ENCODE measurements at regions not wholly inside any gene's neighbourhood (a gene's known extent, or its start where the extent isn't known, plus 50 kb on each side); places are given as distances from the start of the nearest gene placed in this dataset.

DNA sequence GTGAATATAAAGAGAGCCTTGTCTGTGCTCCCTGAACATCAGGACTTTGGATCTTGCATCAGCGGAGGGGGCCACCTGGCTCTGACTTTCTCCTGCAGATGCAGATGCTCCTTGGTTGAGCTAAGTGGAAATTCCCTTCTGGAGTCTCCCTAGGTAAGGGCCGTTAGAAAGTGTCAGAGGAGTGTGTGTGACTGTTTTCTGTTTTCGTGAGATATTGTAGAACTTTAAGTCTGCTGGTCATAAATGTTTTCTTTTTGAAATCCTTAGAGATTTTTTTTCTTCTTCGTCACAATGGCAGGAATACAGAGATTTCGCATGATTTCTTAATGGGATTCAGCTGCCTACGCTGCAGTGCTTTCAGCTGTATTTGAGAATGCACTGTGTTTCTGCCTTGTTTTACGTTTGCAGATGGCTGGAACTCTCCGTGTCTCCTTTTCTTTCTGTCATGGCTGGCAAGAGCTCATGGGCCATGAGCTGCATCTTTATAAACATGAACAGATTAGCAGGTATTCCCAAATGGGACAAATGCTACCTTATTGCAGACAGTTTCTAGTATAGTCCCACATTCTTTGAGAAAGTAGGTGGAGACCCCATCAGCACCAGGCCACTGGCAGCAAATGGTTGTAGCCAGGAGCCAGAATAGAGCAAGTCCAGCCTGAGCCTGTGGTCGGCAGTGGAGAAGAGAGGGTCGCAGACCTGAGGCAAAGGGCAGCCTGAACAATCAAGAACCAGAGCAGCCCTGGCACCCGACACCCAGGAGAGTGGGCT is 76.2 kb upstream of the FRMD6 start:
- no peak for TF ChIP-seq POLR2A (IDR thresholded peaks at IDR 0.05)
- TF ChIP-seq, protein P1, sequence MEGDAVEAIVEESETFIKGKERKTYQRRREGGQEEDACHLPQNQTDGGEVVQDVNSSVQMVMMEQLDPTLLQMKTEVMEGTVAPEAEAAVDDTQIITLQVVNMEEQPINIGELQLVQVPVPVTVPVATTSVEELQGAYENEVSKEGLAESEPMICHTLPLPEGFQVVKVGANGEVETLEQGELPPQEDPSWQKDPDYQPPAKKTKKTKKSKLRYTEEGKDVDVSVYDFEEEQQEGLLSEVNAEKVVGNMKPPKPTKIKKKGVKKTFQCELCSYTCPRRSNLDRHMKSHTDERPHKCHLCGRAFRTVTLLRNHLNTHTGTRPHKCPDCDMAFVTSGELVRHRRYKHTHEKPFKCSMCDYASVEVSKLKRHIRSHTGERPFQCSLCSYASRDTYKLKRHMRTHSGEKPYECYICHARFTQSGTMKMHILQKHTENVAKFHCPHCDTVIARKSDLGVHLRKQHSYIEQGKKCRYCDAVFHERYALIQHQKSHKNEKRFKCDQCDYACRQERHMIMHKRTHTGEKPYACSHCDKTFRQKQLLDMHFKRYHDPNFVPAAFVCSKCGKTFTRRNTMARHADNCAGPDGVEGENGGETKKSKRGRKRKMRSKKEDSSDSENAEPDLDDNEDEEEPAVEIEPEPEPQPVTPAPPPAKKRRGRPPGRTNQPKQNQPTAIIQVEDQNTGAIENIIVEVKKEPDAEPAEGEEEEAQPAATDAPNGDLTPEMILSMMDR (IDR thresholded peaks at IDR 0.05): no peak
- no peak for TF ChIP-seq POLR2AphosphoS5 (IDR thresholded peaks at IDR 0.05)
- no peak for TF ChIP-seq EP300 (IDR thresholded peaks at IDR 0.05)
- no peak for ATAC-seq
- Histone ChIP-seq H3K36me3 (no peaks in the 10 kb centered on the region), H3K4me1 (no peaks in the 10 kb centered on the region), H3K27me3 (no peaks in the 10 kb centered on the region), H3K4me3 (no peak overlapping the region), H3K27ac (no peak overlapping the region), H3K9me3 (no peaks in the 10 kb centered on the region)
- WGBS, 2 donors (ENCODE audit: low coverage in 1 of 2): 62 to 72% methylated on average over 7 to 9 of the region's 11 CpGs

DNA sequence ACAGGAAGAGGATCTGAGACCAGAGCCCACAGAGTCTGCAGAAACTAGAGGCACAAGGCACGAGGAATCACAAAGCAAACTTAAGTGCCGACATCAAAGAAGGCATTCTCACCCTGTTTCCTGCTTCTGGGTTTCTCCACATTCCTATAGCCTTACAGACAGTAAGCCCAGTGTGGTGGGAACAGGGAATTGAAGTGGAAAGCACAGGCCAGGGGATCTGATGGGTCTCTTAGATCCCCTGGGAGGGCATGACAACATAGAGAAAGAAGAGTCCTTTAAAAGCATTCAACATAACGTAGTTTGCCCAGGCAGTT is 75.6 kb upstream of the FRMD6 start:
- 79 to 90% methylated on average over 3 of the region's 3 CpGs for WGBS, 2 donors (ENCODE audit: low coverage in 1 of 2)
- no peak overlapping the region for H3K27ac ChIP-seq
- H3K4me3 ChIP-seq: no peak overlapping the region
- no peak for ATAC-seq
- no peaks in the 10 kb centered on the region for H3K4me1 ChIP-seq
- TF ChIP-seq POLR2AphosphoS5 (IDR thresholded peaks at IDR 0.05): no peak
- TF ChIP-seq, protein P1 (IDR thresholded peaks at IDR 0.05): no peak
- no peak for TF ChIP-seq POLR2A (IDR thresholded peaks at IDR 0.05)
- TF ChIP-seq EP300 (IDR thresholded peaks at IDR 0.05): no peak
- no peaks in the 10 kb centered on the region for H3K9me3 ChIP-seq
- H3K36me3 ChIP-seq: no peaks in the 10 kb centered on the region
- no peaks in the 10 kb centered on the region for H3K27me3 ChIP-seq

DNA sequence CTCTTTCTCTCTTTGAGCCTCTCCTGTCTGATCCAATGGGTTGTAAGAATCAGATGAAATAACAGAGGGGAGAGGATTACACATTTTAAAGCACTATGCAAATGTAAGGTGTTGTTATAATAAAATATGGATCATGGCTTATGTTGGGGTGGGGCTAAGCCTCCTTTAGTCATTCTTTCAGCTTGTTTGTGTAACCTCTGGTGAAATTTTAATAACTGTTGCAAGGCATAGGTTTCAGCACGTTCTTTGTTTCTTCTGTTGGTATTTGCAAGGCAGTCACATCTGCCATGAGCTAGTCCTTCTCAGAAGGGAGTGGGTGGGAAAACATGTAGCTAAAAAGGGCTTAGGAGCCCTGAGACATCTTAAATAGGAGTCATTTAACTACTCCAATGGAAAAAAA is 74.8 kb upstream of the FRMD6 start:
- H3K27me3 ChIP-seq: no peaks in the 10 kb centered on the region
- ATAC-seq: no peak
- whole genome bisulfite sequencing, 2 donors (ENCODE audit: low coverage in 1 of 2): 90 to 91% methylated on average over 1 of the region's 1 CpG
- H3K36me3 ChIP-seq: no peaks in the 10 kb centered on the region
- no peaks in the 10 kb centered on the region for H3K4me1 ChIP-seq
- TF ChIP-seq EP300 (IDR thresholded peaks at IDR 0.05) (no peak), POLR2AphosphoS5 (IDR thresholded peaks at IDR 0.05) (no peak)
- TF ChIP-seq, protein P1 (IDR thresholded peaks at IDR 0.05): no peak
- no peak overlapping the region for H3K27ac ChIP-seq
- no peaks in the 10 kb centered on the region for H3K9me3 ChIP-seq
- H3K4me3 ChIP-seq: no peak overlapping the region

DNA sequence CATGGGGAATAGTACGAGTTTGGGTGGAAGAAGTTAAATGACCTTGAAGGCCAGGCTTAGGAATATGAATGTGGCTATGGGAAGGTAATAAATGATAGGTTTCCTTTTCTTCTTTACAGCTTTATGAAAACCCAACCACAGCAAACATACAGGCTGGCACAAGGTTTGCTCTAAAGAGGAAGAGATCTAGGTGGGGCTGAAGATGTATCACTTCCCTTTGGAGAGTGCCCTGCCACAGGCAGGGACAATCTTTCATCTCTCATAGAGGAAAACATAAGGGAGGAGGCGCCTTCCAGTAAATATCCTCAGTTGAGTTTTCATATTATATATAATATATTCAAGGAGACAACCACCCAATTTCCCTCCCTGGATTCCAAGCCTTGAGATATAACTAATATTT is 72.9 kb upstream of the FRMD6 start:
- no peaks in the 10 kb centered on the region for H3K4me1 ChIP-seq
- no peaks in the 10 kb centered on the region for H3K36me3 ChIP-seq
- H3K9me3 ChIP-seq: no peaks in the 10 kb centered on the region
- 82 to 89% methylated on average over 2 of the region's 2 CpGs for WGBS, 2 donors (ENCODE audit: low coverage in 1 of 2)
- TF ChIP-seq EP300 (IDR thresholded peaks at IDR 0.05) (no peak), POLR2AphosphoS5 (IDR thresholded peaks at IDR 0.05) (no peak)
- H3K27me3 ChIP-seq: no peaks in the 10 kb centered on the region
- no peak overlapping the region for H3K27ac ChIP-seq
- H3K4me3 ChIP-seq: no peak overlapping the region
- no peak for ATAC-seq

DNA sequence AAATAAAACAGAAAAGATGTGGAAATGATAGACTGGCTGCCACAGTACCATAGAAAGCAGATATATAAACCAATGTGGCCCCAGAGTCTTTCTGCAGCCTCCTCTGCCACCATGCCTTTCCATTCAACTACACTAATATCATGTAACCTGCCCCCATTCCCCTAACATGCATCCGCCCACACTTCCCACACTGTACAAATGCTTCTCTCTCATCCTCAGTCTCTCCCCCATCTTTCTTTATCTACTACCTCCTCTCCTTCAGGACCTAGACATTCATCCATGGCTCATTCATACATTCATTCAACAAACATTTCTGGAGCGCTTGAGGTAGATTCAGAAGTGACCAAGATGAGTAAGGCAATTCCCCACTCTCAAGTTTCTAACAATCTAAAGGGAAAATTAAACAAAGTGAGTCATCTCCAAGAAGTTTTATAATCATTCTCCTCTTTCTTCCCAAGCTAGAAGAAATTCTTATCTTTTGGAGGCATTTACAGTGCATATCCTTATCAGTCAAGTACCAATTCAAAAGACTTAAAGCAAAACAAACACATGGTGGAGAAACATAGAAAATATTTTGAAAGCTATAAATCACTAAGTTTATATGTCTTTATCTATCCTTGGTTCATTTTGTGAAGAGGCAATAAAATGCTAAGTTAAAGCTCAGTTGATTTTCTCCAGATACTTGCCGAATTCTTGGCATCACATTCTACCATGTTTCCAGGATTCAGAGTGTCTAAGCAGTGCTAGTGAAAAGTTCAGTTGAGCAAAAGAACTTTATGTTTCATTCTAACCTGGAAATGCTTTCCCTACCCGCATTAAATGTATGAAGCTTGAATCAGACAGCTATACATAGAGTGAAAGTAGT is 70.5 kb upstream of the FRMD6 start:
- no peaks in the 10 kb centered on the region for H3K9me3 ChIP-seq
- H3K4me1 ChIP-seq: no peaks in the 10 kb centered on the region
- 50 to 60% methylated on average over 2 to 4 of the region's 4 CpGs for WGBS, 2 donors (ENCODE audit: low coverage in 1 of 2)
- no peaks in the 10 kb centered on the region for H3K27me3 ChIP-seq
- TF ChIP-seq EP300 (IDR thresholded peaks at IDR 0.05): no peak
- TF ChIP-seq, protein P1 (IDR thresholded peaks at IDR 0.05): no peak
- no peak for TF ChIP-seq POLR2AphosphoS5 (IDR thresholded peaks at IDR 0.05)
- TF ChIP-seq POLR2A (IDR thresholded peaks at IDR 0.05): no peak
- no peaks in the 10 kb centered on the region for H3K36me3 ChIP-seq
- ATAC-seq: no peak
- no peak overlapping the region for H3K4me3 ChIP-seq
- no peak overlapping the region for H3K27ac ChIP-seq
